HG02642 (cell line): ENCODE measurements at regions not wholly inside any gene's neighbourhood (a gene's known extent, or its start where the extent isn't known, plus 50 kb on each side); places are given as distances from the start of the nearest gene placed in this dataset.
"Not testable (repeated sequence)": the region's sequence is repeated elsewhere in the genome, so short reads cannot be mapped to it uniquely, and the experiment has no call there.

Experiments
- ATAC-seq: cut with Tn5 transposase; IDR thresholded peaks from one replicate; pipeline ENCODE4 v1.9.1; 2021; ENCODE audit warnings: mild to moderate bottlenecking; ENCODE audit not compliant: unreplicated experiment, poor library complexity

DNA sequence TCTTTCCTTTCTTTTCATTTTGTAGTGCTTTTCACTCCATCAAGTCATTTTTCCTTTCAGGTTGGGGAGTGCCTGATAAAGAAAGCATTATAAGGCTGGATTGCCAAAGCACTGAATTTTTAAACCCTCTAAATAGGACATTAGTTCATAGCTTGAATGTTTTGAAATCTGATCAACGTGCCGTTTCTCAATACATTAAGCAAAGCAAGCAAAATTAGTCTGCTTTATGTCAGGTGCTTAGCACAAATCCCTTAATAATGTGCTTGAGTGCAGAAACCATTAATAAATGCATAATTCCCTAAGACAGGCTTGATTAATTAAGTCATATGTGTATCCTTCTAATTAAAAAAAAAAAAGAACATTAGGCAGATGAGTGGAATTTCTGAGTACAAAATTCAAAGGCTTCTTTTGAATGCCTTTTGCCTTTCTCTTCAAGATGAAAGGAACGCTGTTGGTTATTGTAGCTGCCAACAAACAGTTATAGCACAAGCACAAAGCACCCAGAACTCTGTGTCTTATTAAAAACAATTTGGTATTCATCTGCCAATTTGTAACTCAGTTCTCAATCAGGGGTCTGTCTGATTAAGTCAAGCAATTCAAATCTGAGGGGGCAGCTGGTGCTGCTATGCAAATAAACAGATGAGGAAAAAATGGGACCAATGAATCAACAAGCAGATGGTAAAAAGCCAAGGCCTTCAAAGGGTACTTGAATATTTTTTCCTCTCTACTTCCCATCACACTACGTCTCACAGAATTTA, 233.7 kb downstream of the TLE1 start:
- no peak for ATAC-seq

DNA sequence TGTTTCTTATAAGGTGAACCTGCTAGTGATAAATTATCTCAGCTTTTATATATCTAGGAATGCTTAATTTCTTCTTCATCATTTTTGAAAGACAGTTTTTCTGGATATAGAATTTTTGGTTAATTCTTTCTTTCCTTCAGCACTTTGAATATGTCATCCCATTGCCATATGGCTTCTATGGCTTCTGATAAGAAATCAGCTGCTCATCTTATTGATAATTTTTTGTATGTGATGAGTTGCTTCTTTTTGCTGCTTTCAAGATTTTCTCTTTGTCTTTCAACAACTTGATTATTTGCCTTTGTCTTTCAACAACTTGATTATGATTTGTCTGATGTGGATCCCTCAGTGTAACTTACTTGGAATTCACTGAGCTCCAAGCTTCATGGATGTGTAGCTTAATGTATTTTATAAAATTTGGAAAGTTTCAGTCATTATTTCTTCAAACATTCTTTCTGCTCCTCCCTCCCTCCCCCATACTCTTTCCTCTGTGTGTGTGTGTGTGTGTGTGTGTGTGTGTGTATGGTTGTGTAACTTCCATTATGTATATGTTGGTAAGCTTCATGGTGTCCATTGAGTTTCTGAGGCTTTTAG, 243.9 kb downstream of the TLE1 start:
- ATAC-seq: no peak

DNA sequence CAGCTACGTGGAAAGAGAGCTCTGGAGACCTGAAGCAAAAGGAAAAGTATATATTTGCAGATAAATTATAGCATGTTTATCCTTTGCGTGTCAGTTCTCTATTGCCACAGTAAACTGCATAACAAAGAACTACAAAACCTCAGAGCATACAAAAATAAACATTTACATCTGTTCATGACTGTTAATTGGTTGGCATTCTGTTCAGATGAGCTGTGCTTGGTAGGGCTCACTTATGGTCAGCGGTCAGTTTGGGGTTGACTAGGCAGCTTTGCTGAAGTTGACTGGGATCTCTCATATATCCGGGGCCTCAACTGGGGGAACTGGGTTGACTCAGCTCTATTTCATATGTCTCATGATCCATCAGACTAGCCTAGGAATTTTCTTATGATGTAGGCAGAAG, 257.7 kb downstream of the TLE1 start:
- ATAC-seq: no peak

DNA sequence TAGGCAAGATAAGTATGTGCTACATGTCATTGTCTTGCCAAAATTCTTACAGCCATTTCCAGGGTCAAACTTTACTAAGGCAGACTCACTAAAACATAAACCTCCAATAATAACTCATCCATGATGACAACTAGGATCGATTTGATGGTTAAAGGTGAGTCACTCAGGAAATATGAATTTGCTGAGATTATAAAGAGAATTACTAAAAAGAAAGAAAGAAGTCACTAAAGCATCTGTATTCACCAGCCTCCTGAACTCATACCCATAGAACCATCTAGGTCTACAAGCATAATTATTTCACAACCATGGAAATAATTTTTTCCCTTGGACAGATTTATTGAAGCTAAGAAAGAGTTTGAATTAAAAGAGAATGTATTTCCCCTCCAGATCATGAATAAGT, 258.6 kb downstream of the TLE1 start:
- ATAC-seq: no peak

DNA sequence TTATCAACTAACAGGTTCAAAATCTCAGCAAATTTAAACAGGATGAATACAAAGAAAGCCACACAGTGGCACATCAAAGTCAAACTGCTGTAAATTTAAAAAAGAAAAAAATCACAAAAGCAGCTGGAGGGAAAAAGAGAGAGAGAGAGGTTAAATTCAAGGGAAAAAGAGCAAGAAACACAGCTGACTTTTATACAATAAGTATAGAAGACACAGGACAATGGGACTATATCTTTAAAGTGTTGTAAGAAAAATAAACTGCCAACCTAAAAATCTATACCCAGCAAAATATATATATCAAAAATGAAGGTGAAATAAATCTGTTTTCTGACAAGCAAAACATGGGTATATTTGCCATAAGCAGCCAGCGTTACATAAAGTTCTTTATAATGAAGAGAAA, 261.5 kb downstream of the TLE1 start:
- no peak for ATAC-seq

DNA sequence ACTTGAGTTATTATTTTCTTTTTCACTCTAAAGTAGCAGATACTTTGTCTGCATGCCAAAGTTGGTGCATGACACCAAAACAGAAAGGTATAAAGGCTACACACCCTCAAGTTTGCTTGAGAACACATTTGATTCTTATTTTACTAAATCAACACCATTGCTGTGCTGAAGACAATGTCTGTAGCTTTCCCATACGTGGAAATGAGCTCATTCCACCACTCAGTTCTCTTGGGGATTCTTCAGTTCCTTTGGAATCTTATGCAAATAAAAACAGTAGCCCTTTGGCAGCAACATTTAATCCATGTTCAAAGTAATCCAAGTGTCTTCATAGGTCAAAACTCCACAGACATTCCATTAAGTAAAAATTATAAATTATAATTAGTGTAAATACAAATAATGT, 264.9 kb downstream of the TLE1 start:
- ATAC-seq: no peak

DNA sequence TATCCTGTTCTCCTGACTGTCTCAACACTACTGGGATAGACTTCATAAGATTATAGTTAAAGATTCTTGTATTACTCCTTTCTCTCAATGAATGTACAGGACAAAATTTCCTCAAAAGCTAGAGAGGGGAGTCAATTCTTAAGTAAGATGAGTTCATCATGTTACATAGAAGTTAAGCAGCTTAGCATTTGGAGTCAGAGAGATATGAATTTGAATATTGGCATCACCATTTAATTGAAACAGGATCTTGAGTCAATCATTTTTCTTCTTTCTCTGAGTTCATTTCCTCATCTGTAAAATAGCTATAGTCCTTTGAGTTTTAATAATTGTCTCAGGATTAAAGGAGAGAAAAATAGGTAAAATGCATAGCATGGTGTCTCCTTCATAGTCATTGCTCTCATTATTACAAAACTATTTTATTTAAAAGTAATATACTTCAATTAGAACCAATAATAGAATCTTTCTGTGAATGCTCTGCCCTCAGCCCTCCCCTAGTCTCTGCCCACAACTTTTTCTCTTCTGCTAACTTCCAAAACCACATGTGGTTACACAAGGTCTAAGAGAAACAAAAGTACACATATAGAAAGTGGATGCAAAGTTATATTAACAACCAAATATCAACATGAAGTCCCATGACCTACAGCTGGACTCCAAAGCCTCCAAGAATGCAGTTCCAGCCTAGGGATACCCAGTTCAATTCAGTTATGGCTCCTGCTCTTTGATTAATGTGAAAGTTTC, 265.6 kb downstream of the TLE1 start:
- ATAC-seq: no peak

DNA sequence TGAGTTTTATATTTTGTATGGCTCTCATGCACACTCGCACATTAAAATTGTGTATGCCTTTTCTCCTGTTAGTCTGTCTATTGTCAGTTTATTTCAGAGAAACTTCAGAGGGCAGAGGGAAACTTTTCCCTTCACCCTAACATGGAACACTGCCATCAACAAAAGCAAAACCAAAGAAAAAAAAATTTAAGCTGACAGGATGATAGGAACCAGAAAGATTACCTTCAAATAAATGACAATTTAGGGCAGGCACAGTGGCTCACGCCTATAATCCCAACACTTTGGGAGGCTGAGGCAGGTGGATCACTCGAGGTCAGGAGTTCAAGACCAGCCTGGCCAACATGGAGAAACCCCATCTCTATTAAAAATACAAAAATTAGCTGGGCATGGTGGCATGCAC, 268.3 kb downstream of the TLE1 start:
- not testable (repeated sequence) for ATAC-seq

DNA sequence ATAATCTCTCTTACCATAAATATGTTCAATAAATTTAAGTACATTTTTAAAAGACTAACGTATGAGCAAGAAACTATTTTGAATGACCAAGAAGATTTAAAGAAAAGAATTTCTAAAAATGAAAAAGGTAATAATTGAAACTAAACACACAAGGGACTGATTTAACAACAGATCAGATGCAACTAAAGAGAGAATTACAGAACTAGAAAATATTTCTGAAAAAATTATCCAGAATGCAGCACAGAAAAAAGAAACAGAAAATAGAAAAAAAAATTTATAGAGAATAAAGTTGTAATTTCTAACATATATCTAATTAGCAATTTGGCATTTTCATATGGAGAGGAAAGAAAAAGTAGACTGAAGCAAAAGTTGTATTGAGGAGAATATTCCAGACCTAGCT, 269.3 kb downstream of the TLE1 start:
- no peak for ATAC-seq

DNA sequence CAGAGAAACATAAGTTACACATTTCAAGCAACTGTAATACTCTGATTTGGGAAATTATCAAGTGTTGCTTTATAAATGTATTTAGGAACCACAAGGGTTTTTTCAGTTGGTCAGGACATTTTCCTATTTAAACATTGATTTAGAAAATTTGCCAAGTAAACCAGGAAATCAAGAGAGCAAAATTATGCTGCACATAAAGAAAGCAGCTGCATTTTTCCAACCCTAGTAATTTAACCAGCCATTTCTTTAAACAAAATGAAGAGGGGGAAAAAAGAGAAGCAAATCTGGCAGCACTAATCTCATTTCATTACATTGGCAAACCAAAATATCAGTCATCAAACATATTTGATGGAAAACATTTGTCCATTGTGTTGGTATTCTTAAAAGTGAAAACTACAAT, 271.4 kb downstream of the TLE1 start:
- no peak for ATAC-seq

DNA sequence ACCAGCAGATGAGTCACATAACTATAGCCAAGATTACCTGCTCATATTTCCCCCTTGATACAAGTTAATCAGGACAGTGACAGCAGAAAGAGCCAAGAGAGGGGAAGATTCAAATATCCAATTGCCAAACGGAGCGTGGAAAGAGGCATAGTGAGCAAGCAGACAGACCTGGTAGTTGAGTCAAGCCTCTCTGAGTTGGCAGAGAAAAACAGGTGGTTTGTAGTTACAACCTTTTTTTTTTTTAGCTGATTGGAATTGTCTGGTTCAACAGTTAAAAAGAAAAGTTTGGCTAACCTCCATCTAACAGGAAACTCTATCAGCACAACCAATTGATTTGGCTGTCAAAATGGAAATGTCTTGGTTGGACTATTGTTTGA, 272.1 kb downstream of the TLE1 start:
- ATAC-seq: no peak

DNA sequence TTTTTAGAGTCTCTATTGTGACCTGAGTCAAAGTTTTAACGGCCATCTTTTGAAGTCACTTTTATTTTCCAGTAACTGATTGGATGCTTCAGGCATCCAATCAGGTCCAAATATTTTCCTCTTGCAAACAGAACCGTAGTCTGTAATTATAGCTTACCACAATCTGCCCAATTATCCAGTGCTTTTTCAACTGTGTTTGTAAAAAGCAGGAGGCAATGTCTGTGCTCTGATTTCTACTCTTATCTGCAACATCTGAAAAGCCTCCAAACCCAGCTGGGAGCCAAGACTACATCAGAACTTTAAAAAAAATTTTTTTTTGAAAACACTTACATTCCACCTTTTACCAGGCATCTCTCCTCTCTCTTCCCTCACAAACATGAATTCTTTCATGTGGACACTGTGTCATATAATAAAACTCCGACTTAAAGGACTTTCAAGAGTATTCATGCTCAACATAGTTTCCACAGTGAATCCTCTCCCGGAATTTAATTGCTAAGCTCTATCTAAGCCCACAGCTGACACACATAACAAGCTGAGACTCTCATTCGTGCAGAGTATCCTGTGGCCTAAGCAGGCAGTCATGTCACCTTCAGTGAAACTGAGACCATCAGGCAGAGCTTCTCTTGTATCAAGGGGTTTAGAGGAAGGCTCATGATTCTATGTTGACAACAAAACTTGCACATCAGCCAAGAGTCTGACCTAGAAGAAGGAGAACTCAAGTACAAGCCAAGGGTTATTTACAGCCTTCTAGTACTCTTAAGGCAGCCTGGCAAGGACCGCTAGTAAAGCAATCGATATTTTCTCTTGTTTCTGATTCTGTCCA, 272.7 kb downstream of the TLE1 start:
- ATAC-seq: no peak

DNA sequence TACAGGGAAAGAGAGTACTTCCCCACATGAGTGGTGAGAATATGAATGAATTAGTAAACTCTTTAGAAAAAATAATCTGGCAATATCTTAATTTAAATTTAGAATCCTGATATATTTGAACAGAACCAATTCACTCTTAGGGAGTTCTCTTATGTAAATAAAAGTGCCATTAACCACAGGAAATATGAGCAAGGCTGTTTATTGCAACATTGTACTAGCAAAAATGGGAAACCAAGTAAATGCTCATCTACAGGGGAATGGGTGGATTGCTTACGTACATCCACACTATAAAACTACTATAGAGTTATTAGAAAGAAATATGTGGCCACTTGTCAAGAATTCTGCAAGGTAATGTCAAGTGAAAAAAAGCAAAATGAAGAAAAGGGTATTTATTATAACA, 274.5 kb downstream of the TLE1 start:
- no peak for ATAC-seq

DNA sequence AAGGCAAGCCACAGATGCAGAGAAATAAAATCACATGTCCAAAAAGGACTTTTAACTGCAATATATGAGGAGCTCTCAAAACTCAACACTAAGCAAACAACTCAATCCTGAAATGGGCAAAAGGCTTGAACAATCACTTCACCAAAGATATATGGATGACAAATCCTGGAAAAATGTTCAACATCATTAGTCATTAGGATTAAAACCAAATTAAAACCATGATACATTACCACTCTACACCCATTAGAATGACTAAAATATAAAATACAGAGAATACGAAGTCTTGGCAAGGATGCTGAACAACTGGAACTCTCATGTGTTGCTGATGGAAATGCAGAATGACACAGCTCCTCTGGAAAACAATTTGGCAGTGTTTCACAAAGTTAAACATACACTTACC, 277.4 kb downstream of the TLE1 start:
- no peak for ATAC-seq

DNA sequence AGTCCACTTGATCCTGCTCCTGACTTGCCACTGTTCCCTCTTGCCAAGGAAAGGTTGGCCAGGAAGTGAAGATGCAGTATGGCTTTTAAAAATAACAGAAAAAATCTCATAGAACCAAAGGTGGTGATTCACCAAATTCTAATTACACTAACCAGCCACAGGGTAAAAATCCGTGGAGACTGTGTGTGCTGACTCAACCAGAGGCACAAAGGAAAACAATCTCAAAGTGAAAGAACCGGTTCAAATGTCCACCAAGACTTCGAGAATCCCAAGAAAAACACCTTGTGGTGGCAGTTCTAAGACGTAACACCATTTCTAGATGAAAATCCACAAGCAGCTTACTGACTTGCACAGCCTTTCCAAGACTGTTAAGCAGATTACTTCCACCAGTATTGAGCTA, 279.1 kb downstream of the TLE1 start:
- no peak for ATAC-seq

DNA sequence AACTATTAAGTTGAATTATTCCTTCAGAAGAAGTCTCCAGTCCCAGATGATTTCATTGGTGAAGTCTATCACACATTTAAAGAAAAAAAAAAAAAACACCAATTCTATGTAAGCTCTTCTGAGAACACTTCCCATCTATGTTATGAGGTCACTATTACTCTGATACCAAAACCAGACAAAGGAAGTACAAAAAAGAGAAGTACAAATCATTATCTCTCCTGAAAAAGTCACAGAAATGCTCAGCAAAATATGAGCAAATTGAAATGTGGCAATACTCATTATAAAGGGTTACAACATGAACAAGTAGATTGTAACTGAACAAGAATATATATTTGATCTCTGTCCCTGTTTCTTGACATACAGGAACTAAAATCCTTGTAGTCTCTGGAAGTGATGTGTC, 280.4 kb downstream of the TLE1 start:
- no peak for ATAC-seq

DNA sequence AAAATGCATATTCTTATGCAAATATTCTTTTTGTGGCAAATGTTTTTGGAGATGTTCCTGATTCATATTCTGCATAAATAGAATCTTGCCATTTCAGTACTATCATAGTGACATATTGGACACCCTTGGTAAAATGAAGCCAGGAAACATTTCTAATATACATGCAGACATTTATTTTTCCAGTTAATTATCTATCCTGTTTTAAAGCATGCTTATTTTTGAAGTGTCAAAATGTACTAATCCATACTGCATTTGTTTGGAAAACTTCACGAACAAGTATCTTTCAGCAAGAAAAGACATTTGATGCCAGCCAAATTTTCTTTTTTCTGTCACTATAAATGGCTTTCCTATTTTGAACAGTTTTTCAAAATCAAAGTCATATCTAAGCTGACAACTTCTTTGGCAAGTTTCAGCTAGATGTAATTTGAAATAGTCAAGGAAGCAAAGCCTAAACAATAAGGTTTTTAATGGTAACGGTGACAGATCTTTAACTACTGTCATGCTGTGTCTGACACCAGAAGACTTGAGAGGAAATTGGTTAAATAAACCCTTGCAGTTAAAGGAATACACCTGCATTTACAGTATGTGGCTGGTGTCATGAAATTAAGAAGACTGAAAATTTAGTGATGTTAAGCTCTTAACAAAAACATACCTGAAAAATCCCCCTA, 284.3 kb downstream of the TLE1 start:
- no peak for ATAC-seq

DNA sequence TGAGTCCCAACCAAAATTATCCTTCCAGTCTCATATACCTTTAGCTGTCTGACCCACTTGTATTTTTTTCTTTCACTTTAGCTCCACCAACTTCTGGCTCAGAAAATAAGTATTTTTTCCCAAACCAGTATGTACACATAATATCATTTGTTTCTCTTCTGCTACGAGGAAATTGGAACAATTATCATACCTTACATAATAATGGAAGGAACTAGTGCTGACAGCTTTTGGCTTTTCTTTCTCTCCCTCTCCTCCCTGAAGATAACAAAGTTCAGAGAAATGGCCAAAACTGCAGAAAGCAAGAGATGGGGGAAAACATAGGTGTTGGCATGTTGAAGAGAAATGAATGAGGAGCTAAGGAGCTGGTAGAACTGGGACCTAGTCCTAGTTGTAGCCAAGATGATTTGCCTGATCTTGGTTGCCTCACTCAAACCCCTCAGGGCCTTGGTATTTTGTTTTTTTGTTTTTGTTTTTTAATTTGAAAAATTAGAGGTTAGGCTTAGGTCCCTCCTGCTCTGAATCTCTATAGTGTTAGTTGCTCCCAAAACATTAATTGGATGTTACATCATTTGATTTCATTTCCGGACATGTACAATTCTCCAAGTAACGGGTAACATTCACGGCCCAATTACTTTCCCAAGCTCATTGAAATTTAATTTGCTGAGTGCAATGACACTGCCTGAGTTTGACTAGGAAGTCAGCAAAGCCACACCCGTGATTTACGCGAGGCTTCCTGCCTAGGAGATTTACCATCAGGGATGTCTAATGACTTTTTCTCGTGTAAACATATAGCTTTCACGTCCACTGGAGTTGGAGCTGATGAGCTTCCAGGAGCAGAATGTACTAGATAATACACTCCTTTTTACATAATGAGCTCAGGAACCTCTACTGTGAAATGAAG, 291.6 kb downstream of the TLE1 start:
- ATAC-seq: no peak

DNA sequence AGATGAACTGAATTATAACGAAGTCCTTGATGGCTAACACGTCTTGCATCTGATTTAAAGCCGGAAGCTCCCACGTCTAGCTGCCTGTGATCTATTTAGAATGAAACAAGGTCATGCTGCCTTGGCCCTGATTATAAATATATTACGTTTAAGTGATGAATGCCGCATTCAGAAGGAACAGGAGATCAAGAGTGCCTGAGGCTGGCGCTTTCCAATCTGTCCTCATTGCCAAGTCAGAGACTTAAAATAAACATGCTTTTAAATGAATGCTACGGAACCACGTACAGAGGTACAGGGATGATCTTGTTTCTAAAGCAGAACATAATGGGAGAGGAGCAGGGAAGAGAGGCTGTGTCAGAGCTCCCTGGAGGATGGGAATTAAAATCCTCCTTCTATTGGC, 292.8 kb downstream of the TLE1 start:
- no peak for ATAC-seq
